PC-3 (cell line): ENCODE measurements at regions not wholly inside any gene's neighbourhood (a gene's known extent, or its start where the extent isn't known, plus 50 kb on each side); places are given as distances from the start of the nearest gene placed in this dataset.

Experiments used
- CTCF ChIP-seq: fragments of 300-600 bp; sonication (generic); conservative IDR thresholded peaks from 2 replicates; pipeline ENCODE4 v1.5.1; 2017; ENCODE audit warnings: antibody characterized with exemption, low read depth, mild to moderate bottlenecking, low read length
- EZH2 ChIP-seq: fragments of 300-600 bp; sonication (generic); IDR thresholded peaks from one replicate; pipeline ENCODE4 v1.6.1; 2017; ENCODE audit warnings: antibody characterized with exemption, mild to moderate bottlenecking, low read length; ENCODE audit not compliant: unreplicated experiment
- EZH2phosphoT487 ChIP-seq: fragments of 300-600 bp; sonication (generic); IDR thresholded peaks from 2 replicates; pipeline ENCODE4 v1.6.1; 2018; ENCODE audit warnings: mild to moderate bottlenecking, antibody characterized with exemption, low read length, borderline replicate concordance

DNA sequence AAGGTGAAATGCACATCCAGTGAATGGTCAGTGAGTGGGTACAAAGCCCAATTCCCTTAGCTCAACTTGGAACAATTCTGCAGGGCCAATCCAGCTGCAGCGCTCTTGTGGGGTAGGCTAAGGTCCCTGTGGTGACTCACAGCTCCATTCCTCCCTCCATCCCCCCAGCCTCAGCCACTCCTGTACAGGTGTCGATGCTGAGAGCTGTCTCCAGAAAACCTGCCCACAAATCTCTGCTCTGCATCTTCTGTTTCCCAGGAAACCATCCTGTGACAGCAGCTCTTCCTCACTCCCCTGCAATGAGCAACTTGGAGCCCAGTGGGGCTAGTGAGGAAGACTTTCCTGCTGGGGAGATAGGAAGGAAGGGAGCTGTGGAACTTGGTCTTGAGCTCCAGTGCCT lies 244.7 kb upstream of the GPR26 start:
- TF ChIP-seq CTCF: no peak
- TF ChIP-seq EZH2: no peak
- TF ChIP-seq EZH2phosphoT487: no peak
